K562 (cell line): ENCODE measurements at regions not wholly inside any gene's neighbourhood (a gene's known extent, or its start where the extent isn't known, plus 50 kb on each side); places are given as distances from the start of the nearest gene placed in this dataset.

ENCODE experiments used
- ATF1 ChIP-seq, 2 experiments: fragments of 450-650 bp in 1 of 2; IDR thresholded peaks; 2 replicates each; pipeline ENCODE4 v1.6.1; 2016; ENCODE audit warnings: missing compliant biosample characterization in 1 of 2, missing genetic modification characterization in 1 of 2
- BRD9 ChIP-seq: fragments of 450-650 bp; IDR thresholded peaks from 2 replicates; pipeline ENCODE4 v1.6.1; 2018; ENCODE audit warnings: low read depth; ENCODE audit not compliant: partially characterized antibody
- C11orf30 ChIP-seq: fragments of 450-650 bp; IDR thresholded peaks from 2 replicates; pipeline ENCODE4 v1.6.1; 2016; ENCODE audit warnings: low read depth, mild to moderate bottlenecking
- ETV1 ChIP-seq: fragments of 450-650 bp; conservative IDR thresholded peaks from 2 replicates; pipeline ENCODE4 v1.6.1; 2016; ENCODE audit warnings: missing genetic modification characterization, control low read depth, low read depth, missing compliant biosample characterization
- FOXM1 ChIP-seq, 2 experiments: fragments of 450-650 bp in 1 of 2; sonication (generic) in 1 of 2; formaldehyde crosslinking in 1 of 2; IDR thresholded peaks; 2 replicates each; pipeline versions ENCODE4 v1.6.1 to v1.9.0; 2017 to 2022; ENCODE audit warnings: low read depth in 2 of 2, mild to moderate bottlenecking in 2 of 2, missing genetic modification reagents in 1 of 2, moderate library complexity in 1 of 2
- MTF1 ChIP-seq: fragments of 250-450 bp; sonication (Bioruptor Pico); IDR thresholded peaks from 2 replicates; pipeline ENCODE4 v1.9.0; 2021; ENCODE audit warnings: moderate library complexity, mild to moderate bottlenecking, inconsistent platforms, borderline replicate concordance
- NR2C1 ChIP-seq, 2 experiments: fragments of 450-650 bp; IDR thresholded peaks; 2 replicates each; pipeline ENCODE4 v1.6.1; 2017; ENCODE audit warnings: mild to moderate bottlenecking in 2 of 2, antibody characterized with exemption in 1 of 2, inconsistent platforms in 1 of 2, missing compliant biosample characterization in 1 of 2, missing genetic modification characterization in 1 of 2
- PHF8 ChIP-seq: fragments of 200-600 bp; sonication (generic); IDR thresholded peaks from 2 replicates; pipeline ENCODE4 v1.6.1; 2012; ENCODE audit warnings: mixed run types, mild to moderate bottlenecking, inconsistent platforms, low read length, moderate library complexity, borderline replicate concordance
- PPARD ChIP-seq: fragments of 250-450 bp; sonication (Bioruptor Pico); IDR thresholded peaks from 2 replicates; pipeline ENCODE4 v1.8.0; 2022; ENCODE audit warnings: inconsistent platforms, mild to moderate bottlenecking, moderate library complexity
- SMARCE1 ChIP-seq: fragments of 450-650 bp; IDR thresholded peaks from 2 replicates; pipeline ENCODE4 v1.7.1; 2016; ENCODE audit warnings: mild to moderate bottlenecking
- ZNF695 ChIP-seq: fragments of 450-650 bp; formaldehyde crosslinking; IDR thresholded peaks from 2 replicates; pipeline ENCODE4 v1.4.0; 2020; ENCODE audit warnings: mild to moderate bottlenecking, moderate library complexity
- ZNF764 ChIP-seq: fragments of 250-450 bp; sonication (Bioruptor Pico); IDR thresholded peaks from 2 replicates; pipeline ENCODE4 v1.4.0; 2020; ENCODE audit warnings: low read depth, mild to moderate bottlenecking, moderate library complexity
- TF ChIP-seq, protein P1 (sequence below), 3 experiments: fragments of 200-800 bp in 1 of 3; sonication (Bioruptor generic) in 1 of 3; sonication (generic) in 1 of 3; formaldehyde crosslinking in 1 of 3; IDR thresholded peaks; 2 replicates each; pipeline versions ENCODE4 v1.6.1 to v1.8.0; 2016 to 2022; ENCODE audit warnings: mild to moderate bottlenecking in 2 of 3, missing compliant biosample characterization in 2 of 3, missing genetic modification characterization in 2 of 3, missing genetic modification reagents in 1 of 3
- TF ChIP-seq, protein P2 (sequence below), 2 experiments: fragments of 450-650 bp in 1 of 2; sonication (generic) in 1 of 2; formaldehyde crosslinking in 1 of 2; IDR thresholded peaks; 2 replicates each; pipeline versions ENCODE4 v1.7.1 to v1.9.0; 2016 to 2022; ENCODE audit warnings: inconsistent platforms in 1 of 2, mild to moderate bottlenecking in 1 of 2, missing genetic modification reagents in 1 of 2
- TF ChIP-seq, protein P3 (sequence below): fragments of 450-650 bp; IDR thresholded peaks from 2 replicates; pipeline ENCODE4 v1.6.1; 2018; ENCODE audit warnings: mild to moderate bottlenecking, low read depth; ENCODE audit not compliant: partially characterized antibody

DNA sequence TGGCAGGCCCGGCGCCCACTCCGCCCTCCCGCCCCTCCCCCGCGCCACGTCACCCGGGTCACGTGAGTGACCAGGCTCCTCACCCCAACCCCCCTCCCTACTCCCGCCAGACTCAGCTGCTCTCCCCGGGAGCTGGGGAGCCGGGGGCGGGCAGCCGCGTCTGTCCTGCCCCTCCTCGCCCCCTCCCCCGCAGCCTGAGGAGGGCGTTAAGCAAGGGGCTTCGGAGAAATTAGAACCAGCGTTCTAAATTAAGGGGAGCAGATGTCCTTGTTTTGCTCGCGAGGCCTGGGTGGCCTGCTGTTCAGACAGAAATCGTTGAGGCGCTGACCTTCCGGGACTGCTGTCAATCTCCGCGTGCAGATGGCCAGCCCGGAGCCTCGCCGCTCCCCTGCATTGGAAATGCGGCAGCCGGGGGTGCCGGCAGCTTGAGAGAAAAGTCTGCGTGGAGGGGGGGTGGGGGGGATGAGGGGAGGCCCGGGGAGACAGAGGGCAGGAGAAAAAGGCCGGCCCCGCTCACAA, 102.2 kb upstream of the ZNF438 start (continued):
- TF ChIP-seq, protein P1, sequence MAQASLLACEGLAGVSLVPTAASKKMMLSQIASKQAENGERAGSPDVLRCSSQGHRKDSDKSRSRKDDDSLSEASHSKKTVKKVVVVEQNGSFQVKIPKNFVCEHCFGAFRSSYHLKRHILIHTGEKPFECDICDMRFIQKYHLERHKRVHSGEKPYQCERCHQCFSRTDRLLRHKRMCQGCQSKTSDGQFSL (CRISPR knock-in tag; IDR thresholded peaks at IDR 0.05), result no peak
- TF ChIP-seq, protein P1 (tag; IDR thresholded peaks at IDR 0.05), result no peak
- TF ChIP-seq MTF1 (CRISPR knock-in tag), result no peak
- no peak for TF ChIP-seq ATF1 (CRISPR knock-in tag; IDR thresholded peaks at IDR 0.05)
- TF ChIP-seq ATF1 (tag; IDR thresholded peaks at IDR 0.05), result peak; percentile 68
- TF ChIP-seq, protein P2, sequence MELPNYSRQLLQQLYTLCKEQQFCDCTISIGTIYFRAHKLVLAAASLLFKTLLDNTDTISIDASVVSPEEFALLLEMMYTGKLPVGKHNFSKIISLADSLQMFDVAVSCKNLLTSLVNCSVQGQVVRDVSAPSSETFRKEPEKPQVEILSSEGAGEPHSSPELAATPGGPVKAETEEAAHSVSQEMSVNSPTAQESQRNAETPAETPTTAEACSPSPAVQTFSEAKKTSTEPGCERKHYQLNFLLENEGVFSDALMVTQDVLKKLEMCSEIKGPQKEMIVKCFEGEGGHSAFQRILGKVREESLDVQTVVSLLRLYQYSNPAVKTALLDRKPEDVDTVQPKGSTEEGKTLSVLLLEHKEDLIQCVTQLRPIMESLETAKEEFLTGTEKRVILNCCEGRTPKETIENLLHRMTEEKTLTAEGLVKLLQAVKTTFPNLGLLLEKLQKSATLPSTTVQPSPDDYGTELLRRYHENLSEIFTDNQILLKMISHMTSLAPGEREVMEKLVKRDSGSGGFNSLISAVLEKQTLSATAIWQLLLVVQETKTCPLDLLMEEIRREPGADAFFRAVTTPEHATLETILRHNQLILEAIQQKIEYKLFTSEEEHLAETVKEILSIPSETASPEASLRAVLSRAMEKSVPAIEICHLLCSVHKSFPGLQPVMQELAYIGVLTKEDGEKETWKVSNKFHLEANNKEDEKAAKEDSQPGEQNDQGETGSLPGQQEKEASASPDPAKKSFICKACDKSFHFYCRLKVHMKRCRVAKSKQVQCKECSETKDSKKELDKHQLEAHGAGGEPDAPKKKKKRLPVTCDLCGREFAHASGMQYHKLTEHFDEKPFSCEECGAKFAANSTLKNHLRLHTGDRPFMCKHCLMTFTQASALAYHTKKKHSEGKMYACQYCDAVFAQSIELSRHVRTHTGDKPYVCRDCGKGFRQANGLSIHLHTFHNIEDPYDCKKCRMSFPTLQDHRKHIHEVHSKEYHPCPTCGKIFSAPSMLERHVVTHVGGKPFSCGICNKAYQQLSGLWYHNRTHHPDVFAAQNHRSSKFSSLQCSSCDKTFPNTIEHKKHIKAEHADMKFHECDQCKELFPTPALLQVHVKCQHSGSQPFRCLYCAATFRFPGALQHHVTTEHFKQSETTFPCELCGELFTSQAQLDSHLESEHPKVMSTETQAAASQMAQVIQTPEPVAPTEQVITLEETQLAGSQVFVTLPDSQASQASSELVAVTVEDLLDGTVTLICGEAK (IDR thresholded peaks at IDR 0.05), result no peak
- TF ChIP-seq, protein P2 (CRISPR knock-in tag; IDR thresholded peaks at IDR 0.05), result no peak
- no peak for TF ChIP-seq PPARD (CRISPR knock-in tag)
- TF ChIP-seq FOXM1 (IDR thresholded peaks at IDR 0.05; ENCODE audit: low read depth), result no peak
- no peak for TF ChIP-seq FOXM1 (CRISPR knock-in tag; IDR thresholded peaks at IDR 0.05; ENCODE audit: low read depth)
- no peak for TF ChIP-seq BRD9
- peak; percentile 39; the same call in 1 of the 2 replicates for TF ChIP-seq PHF8
- TF ChIP-seq NR2C1 (IDR thresholded peaks at IDR 0.05), result 0 out of 2 replicates have a peak, but pooled peaks have one; percentile 14
- no peak for TF ChIP-seq NR2C1 (tag; IDR thresholded peaks at IDR 0.05)
- TF ChIP-seq ZNF764 (CRISPR knock-in tag), result no peak
- TF ChIP-seq ETV1 (tag), result no peak; the same call in 1 of the 2 replicates
- TF ChIP-seq ZNF695 (CRISPR knock-in tag), result no peak
- TF ChIP-seq SMARCE1, result no peak
- TF ChIP-seq, protein P3, sequence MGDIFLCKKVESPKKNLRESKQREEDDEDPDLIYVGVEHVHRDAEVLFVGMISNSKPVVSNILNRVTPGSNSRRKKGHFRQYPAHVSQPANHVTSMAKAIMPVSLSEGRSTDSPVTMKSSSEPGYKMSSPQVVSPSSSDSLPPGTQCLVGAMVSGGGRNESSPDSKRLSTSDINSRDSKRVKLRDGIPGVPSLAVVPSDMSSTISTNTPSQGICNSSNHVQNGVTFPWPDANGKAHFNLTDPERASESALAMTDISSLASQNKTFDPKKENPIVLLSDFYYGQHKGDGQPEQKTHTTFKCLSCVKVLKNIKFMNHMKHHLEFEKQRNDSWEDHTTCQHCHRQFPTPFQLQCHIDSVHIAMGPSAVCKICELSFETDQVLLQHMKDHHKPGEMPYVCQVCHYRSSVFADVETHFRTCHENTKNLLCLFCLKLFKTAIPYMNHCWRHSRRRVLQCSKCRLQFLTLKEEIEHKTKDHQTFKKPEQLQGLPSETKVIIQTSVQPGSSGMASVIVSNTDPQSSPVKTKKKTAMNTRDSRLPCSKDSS, result no peak
- TF ChIP-seq C11orf30, result no peak
